GM12874 (cell line): ENCODE measurements at regions not wholly inside any gene's neighbourhood (a gene's known extent, or its start where the extent isn't known, plus 50 kb on each side); places are given as distances from the start of the nearest gene placed in this dataset.

Source experiments
- CTCF ChIP-seq: IDR thresholded peaks from 2 replicates; pipeline ENCODE4 v1.5.1; 2011; ENCODE audit warnings: low read depth, mild to moderate bottlenecking, control low read depth, low read length, moderate library complexity; ENCODE audit not compliant: insufficient read depth

- TF ChIP-seq CTCF, result no peak
Observed at GRCh38 chr9:73738741-73739530, 587.3 kb downstream of the ANXA1 start.

GRCh38 chr9:73741316-73741715 is 589.7 kb downstream of the ANXA1 start:
- TF ChIP-seq CTCF, result no peak

GRCh38 chr9:73742412-73742811 is 590.7 kb downstream of the ANXA1 start:
- no peak for TF ChIP-seq CTCF

- no peak for TF ChIP-seq CTCF
Observed at GRCh38 chr9:73743826-73744225, 592.2 kb downstream of the ANXA1 start.

- no peak for TF ChIP-seq CTCF
Observed at GRCh38 chr9:73745598-73745997, 593.9 kb downstream of the ANXA1 start.

GRCh38 chr9:73753171-73753570 is 601.5 kb downstream of the ANXA1 start:
- no peak for TF ChIP-seq CTCF

GRCh38 chr9:73761905-73762304 is 610.2 kb downstream of the ANXA1 start:
- TF ChIP-seq CTCF, result no peak
